ENCODE measurements at regions not wholly inside any gene's neighbourhood (a gene's known extent, or its start where the extent isn't known, plus 50 kb on each side); places are given as distances from the start of the nearest gene placed in this dataset.

- H3K27ac ChIP-seq (ENCODE audit: control insufficient read depth, insufficient read depth), result no peak overlapping the region
- H3K4me1 ChIP-seq (ENCODE audit: control insufficient read depth, insufficient read depth, low read length), result no peaks in the 10 kb centered on the region
- ChIA-PET SMC1A (ENCODE audit: uncharacterized antibody, unreplicated experiment) (interaction anchor here (1.1 kb wide), 1 partner anchor 12 kb away, joined by 3 read pairs; no protein-coding TSS in a partner anchor), POLR2A (no interaction called here), CTCF (no interaction called here), RAD21 (ENCODE audit: unreplicated experiment) (no interaction called here)
- intact Hi-C loops (cut with micrococcal nuclease; ENCODE audit: unreplicated experiment) (loop anchor here (5.0 kb wide), 1 partner anchor 894 kb away; no protein-coding TSS in a partner anchor), in situ Hi-C loops (cut with MboI) (no loop called here)
- no peak overlapping the region for H3K4me3 ChIP-seq
- H4K20me1 ChIP-seq (ENCODE audit: control insufficient read depth, insufficient read depth), result no peaks in the 10 kb centered on the region
- no peaks in the 10 kb centered on the region for H3K9me3 ChIP-seq (replicated peaks; ENCODE audit: control insufficient read depth, insufficient read depth, low read length)
- no TSS peak for BruUV-seq (replicated peaks)
- H3K36me3 ChIP-seq (ENCODE audit: control insufficient read depth in 2 of 2, insufficient read depth in 2 of 2, low read length in 1 of 2), result no peaks in the 10 kb centered on the region
- WGBS (ENCODE audit: insufficient coverage, insufficient replicate concordance, low lambda C conversion rate, missing lambda C conversion rate), result 0% methylated on average over 1 of the region's 1 CpG
- ATAC-seq (no peak), DNase-seq (ENCODE audit: low read depth, low spot score) (no peak), FAIRE-seq (no peak)
- no peak for TF ChIP-seq RBBP5 (conservative IDR thresholded peaks at IDR 0.05)
- no peak for TF ChIP-seq ZNF217 (IDR thresholded peaks at IDR 0.05)
- TF ChIP-seq SKIL (IDR thresholded peaks at IDR 0.05; ENCODE audit: low read depth, poor library complexity, severe bottlenecking), result no peak
- no peak for TF ChIP-seq BCL11A (IDR thresholded peaks at IDR 0.05; ENCODE audit: low read depth, low read length)
- TF ChIP-seq RAD51 (IDR thresholded peaks at IDR 0.05), result no peak
- no peak for TF ChIP-seq TAF1 (IDR thresholded peaks at IDR 0.05; ENCODE audit: borderline replicate concordance, low read depth, low read length)
- no peaks in the 10 kb centered on the region for H3K27me3 ChIP-seq (replicated peaks in 1 of 2; ENCODE audit: control insufficient read depth in 2 of 2, insufficient read depth in 2 of 2, low read length in 1 of 2)
- H3K4me2 ChIP-seq (ENCODE audit: control insufficient read depth, insufficient read depth), result no peak overlapping the region
- no peak overlapping the region for H3K9ac ChIP-seq (ENCODE audit: control insufficient read depth, insufficient read depth, low read length)
- H3K79me2 ChIP-seq (ENCODE audit: control insufficient read depth, insufficient read depth, low read length), result no peaks in the 10 kb centered on the region
- no peak overlapping the region for H2AFZ ChIP-seq (ENCODE audit: control insufficient read depth, low read depth, low read length)
Observed at GRCh38 chr7:110593355-110593754, 497.6 kb upstream of the LRRN3 start.

DNA sequence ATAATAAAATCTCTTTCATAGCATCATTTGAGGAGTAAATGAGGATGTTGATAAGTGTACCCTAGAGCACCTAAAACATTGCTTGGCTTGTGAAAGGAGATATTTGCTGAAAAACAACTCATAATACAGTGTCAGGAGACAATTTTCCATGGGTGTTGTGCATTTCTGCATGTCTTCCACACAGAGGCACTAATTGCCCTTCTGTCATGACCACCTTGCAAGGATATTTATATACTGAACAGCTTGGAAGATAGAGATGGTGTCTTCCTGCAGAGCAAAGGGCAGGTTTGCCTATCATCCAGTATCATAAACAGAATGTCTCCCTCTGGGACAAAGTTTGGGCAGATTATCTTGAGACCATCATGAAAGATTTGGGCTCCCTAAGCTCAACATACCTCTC, 495.2 kb upstream of the LRRN3 start:
- H3K27ac ChIP-seq (ENCODE audit: control insufficient read depth, insufficient read depth), result no peak overlapping the region
- H3K9ac ChIP-seq (ENCODE audit: control insufficient read depth, insufficient read depth, low read length), result no peak overlapping the region
- no peaks in the 10 kb centered on the region for H3K9me3 ChIP-seq (replicated peaks; ENCODE audit: control insufficient read depth, insufficient read depth, low read length)
- no peaks in the 10 kb centered on the region for H3K36me3 ChIP-seq (ENCODE audit: control insufficient read depth in 2 of 2, insufficient read depth in 2 of 2, low read length in 1 of 2)
- RAD21 ChIA-PET (ENCODE audit: unreplicated experiment), result no interaction called here
- SMC1A ChIA-PET (ENCODE audit: uncharacterized antibody, unreplicated experiment), result no interaction called here
- no peaks in the 10 kb centered on the region for H3K4me1 ChIP-seq (ENCODE audit: control insufficient read depth, insufficient read depth, low read length)
- in situ Hi-C loops (cut with MboI) (no loop called here), intact Hi-C loops (cut with micrococcal nuclease; ENCODE audit: unreplicated experiment) (loop anchor here (5.0 kb wide), 1 partner anchor 1142 kb away; no protein-coding TSS in a partner anchor)
- CTCF ChIA-PET, result interaction anchor here (1.2 kb wide), 1 partner anchor 503 kb away, joined by 4 read pairs; no protein-coding TSS in a partner anchor
- ATAC-seq, result no peak; the same call in 2 of the 3 replicates
- POLR2A ChIA-PET, result no interaction called here
- no peak for DNase-seq (ENCODE audit: low read depth, low spot score)
- no peaks in the 10 kb centered on the region for H3K79me2 ChIP-seq (ENCODE audit: control insufficient read depth, insufficient read depth, low read length)
- no peak overlapping the region for H2AFZ ChIP-seq (ENCODE audit: control insufficient read depth, low read depth, low read length)
- H4K20me1 ChIP-seq (ENCODE audit: control insufficient read depth, insufficient read depth), result no peaks in the 10 kb centered on the region
- no TSS peak for BruUV-seq (replicated peaks)
- no peak overlapping the region for H3K4me3 ChIP-seq
- FAIRE-seq, result no peak
- no peak overlapping the region for H3K4me2 ChIP-seq (ENCODE audit: control insufficient read depth, insufficient read depth)
- TF ChIP-seq SMC3 (IDR thresholded peaks at IDR 0.05; ENCODE audit: borderline replicate concordance, low read length) (peak; percentile 18; the same call in 1 of the 2 replicates), RAD21 (IDR thresholded peaks at IDR 0.05; ENCODE audit: insufficient read depth, low read depth, low read length) (peak; percentile 26; the same call in 1 of the 2 replicates), PRDM15 (CRISPR knock-in tag; IDR thresholded peaks at IDR 0.05) (no peak)
- no peaks in the 10 kb centered on the region for H3K27me3 ChIP-seq (replicated peaks in 1 of 2; ENCODE audit: control insufficient read depth in 2 of 2, insufficient read depth in 2 of 2, low read length in 1 of 2)
